MCF 10A (cell line): ENCODE measurements at regions not wholly inside any gene's neighbourhood (a gene's known extent, or its start where the extent isn't known, plus 50 kb on each side); places are given as distances from the start of the nearest gene placed in this dataset.
"Not testable (repeated sequence)": the region's sequence is repeated elsewhere in the genome, so short reads cannot be mapped to it uniquely, and the experiment has no call there.

Source experiments
- BruUV-seq: library from RNA; stranded (reverse); fragments of 400-500 nt; replicated peaks from 2 replicates; lab custom pipeline; 2021; lab: Mats Ljungman, UMichigan
- CTCF ChIA-PET: fragments of 300-600 bp; sonication (Branson Sonifier 250); formaldehyde crosslinking; extraction: SDS; loops from one replicate; lab custom pipeline; 2021; ENCODE audit warnings: antibody characterized with exemption, inconsistent platforms; lab: Yijun Ruan, JAX
- POLR2A ChIA-PET: fragments of 300-600, 350-650 bp; sonication (Branson Sonifier 250); formaldehyde crosslinking; extraction: SDS; loops from one replicate; lab custom pipeline; 2020; ENCODE audit warnings: antibody characterized with exemption, inconsistent platforms; lab: Yijun Ruan, JAX
- DNase-seq: peaks from one replicate; pipeline ENCODE4 v3.0.0-alpha.2; 2018; ENCODE audit not compliant: unreplicated experiment
- H3K27ac Mint-ChIP-seq: one replicate; pipeline ENCODE4 v1.8.0; 2022; ENCODE audit warnings: mild to moderate bottlenecking, low read depth, mixed read lengths; ENCODE audit not compliant: unreplicated experiment
- H3K27me3 Mint-ChIP-seq: one replicate; pipeline ENCODE4 v1.8.0; 2022; ENCODE audit warnings: mixed read lengths; ENCODE audit not compliant: insufficient read depth, unreplicated experiment
- H3K36me3 Mint-ChIP-seq: one replicate; pipeline ENCODE4 v1.8.0; 2022; ENCODE audit warnings: mild to moderate bottlenecking, moderate library complexity, mixed read lengths; ENCODE audit not compliant: insufficient read depth, unreplicated experiment
- H3K4me1 Mint-ChIP-seq: one replicate; pipeline ENCODE4 v1.8.0; 2022; ENCODE audit warnings: mixed read lengths; ENCODE audit not compliant: insufficient read depth, unreplicated experiment
- H3K4me3 Mint-ChIP-seq: one replicate; pipeline ENCODE4 v1.8.0; 2022; ENCODE audit warnings: mild to moderate bottlenecking, moderate library complexity, mixed read lengths; ENCODE audit not compliant: unreplicated experiment
- H3K9me3 Mint-ChIP-seq: one replicate; pipeline ENCODE4 v1.8.0; 2022; ENCODE audit warnings: mixed read lengths; ENCODE audit not compliant: unreplicated experiment
- CTCF ChIP-seq: fragments of 200-600 bp; IDR thresholded peaks from one replicate; pipeline ENCODE4 v1.8.0; 2022; ENCODE audit warnings: antibody characterized with exemption, mild to moderate bottlenecking; ENCODE audit not compliant: unreplicated experiment
- intact Hi-C: fragments of 100-400 bp; cut with micrococcal nuclease; formaldehyde crosslinking; loops from 2 replicates; pipeline ENCODE4 v1.14.1; 2022

DNA sequence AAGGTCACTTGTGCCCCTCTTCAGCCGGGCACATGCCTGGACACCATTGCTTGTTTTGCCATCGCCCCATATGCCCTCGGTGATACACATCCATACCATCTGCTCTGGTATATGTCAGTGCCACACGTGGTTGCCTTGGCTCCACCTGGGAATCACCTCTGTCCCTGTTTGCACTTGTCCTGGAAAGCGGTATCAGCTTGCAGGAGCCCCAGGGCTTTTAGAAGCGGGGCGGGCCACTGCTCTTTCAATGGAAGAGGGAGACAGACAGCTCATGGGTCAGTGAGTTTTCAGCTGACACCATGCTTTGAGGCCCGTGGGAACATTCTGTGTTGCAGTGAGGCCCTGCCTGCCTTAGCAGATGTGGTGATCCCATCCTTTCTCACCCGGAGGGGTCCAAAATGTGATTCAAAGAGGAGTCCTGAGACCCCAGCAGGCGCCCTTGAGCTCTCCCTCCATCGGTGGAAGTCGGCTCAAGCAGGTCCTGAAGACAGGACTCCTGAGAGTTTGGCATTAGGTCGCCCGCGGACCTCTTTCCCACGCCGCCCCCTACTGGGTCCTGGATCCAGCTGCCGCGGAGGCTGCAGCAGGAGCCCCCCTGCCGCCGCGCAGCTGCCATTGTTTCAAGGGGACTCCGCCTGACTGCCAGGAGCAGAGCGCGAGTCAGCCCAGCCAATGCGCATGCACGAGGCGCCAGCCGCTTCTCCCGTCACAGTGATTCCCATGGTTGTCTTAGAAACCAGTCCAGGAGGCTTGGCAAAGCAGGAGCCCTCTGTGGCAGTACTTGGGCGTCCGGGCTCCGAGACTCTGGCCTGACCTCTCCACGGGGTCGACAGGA lies 773.2 kb upstream of the ALG10B start:
- H3K27me3 Mint-ChIP-seq, result no peaks in the 10 kb centered on the region
- H3K36me3 Mint-ChIP-seq, result no peaks in the 10 kb centered on the region
- POLR2A ChIA-PET, result no interaction called here
- no peaks in the 10 kb centered on the region for H3K4me1 Mint-ChIP-seq
- no peak overlapping the region for H3K27ac Mint-ChIP-seq
- H3K4me3 Mint-ChIP-seq, result no peak overlapping the region
- DNase-seq, result no peak
- CTCF ChIA-PET, result no interaction called here
- intact Hi-C loops, result no loop called here
- H3K9me3 Mint-ChIP-seq, result peaks cover 40% of the 10 kb centered on the region
- TF ChIP-seq CTCF, result no peak
- BruUV-seq, result no TSS peak

DNA sequence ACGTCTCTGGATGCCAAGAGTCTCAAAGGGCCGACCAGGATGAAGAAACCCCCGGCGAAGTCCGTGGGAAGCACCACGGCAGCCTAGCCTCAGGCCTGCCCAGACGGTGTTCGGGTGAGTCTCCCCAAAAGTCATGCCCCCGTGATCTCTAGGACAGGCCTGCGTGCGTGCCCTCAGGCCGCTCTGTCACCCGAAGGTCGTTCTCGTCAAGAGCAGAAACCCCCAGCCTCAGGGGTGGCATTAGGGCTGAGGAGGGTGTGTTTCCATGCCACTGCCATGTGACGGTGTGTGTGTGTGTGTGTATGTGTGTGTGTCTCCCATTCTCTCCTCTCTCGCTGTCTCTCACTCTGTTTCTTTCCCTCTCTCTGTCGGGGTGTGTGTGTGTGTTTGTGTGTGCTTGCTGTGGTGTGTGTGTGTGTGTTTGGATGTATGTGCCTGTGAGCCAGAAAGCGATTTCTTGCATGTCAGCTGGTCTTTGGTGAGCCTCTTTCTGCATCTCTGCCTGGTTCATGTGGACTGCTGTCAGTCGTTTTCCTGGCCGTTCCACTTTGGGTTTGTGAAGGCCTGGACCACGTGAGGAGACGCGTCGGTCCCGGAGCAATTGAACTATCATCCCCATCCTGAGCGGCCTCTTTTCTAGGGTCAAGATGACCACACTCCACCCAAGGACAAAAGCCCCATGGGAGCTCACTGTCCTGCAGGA lies 772.5 kb upstream of the ALG10B start:
- H3K36me3 Mint-ChIP-seq, result no peaks in the 10 kb centered on the region
- H3K4me3 Mint-ChIP-seq, result no peak overlapping the region
- DNase-seq, result no peak
- TF ChIP-seq CTCF, result no peak
- no peaks in the 10 kb centered on the region for H3K27me3 Mint-ChIP-seq
- ChIA-PET CTCF (no interaction called here), POLR2A (no interaction called here)
- no TSS peak for BruUV-seq
- no peaks in the 10 kb centered on the region for H3K4me1 Mint-ChIP-seq
- no peak overlapping the region for H3K27ac Mint-ChIP-seq
- H3K9me3 Mint-ChIP-seq, result peaks cover 46% of the 10 kb centered on the region
- intact Hi-C loops, result no loop called here

- intact Hi-C loops, H3K36me3 Mint-ChIP-seq, POLR2A ChIA-PET, BruUV-seq, H3K4me1 Mint-ChIP-seq, CTCF ChIA-PET, DNase-seq, H3K27ac Mint-ChIP-seq, H3K4me3 Mint-ChIP-seq, H3K27me3 Mint-ChIP-seq: not testable (repeated sequence)
- peaks cover 46% of the 10 kb centered on the region for H3K9me3 Mint-ChIP-seq
Observed at GRCh38 chr12:37544669-37545330, 771.8 kb upstream of the ALG10B start.

DNA sequence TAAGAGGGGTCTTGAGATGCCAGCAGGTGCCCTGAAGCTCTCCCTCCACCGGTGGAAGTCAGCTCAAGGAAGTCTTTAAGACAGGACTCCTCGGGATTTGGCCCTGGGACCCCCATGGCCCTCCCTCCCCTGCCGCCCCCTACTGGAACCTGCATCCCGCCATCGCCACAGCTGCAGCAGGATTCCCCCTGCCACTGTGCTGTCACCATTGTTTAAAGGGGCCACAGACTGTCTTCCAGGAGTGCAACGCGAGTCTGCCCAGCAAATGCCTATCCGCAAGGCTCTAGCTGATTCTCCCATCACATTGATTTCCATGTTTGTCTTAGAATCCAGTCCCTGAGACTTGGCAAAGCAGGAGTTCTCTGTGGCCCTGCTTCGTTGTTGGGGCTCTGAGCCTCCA lies 770.8 kb upstream of the ALG10B start:
- no peak for TF ChIP-seq CTCF
- no peak overlapping the region for H3K27ac Mint-ChIP-seq
- H3K4me3 Mint-ChIP-seq, result no peak overlapping the region
- no peaks in the 10 kb centered on the region for H3K4me1 Mint-ChIP-seq
- intact Hi-C loops, result no loop called here
- no peaks in the 10 kb centered on the region for H3K36me3 Mint-ChIP-seq
- H3K9me3 Mint-ChIP-seq, result peaks cover 45% of the 10 kb centered on the region
- no peaks in the 10 kb centered on the region for H3K27me3 Mint-ChIP-seq
- BruUV-seq, result no TSS peak
- ChIA-PET POLR2A (no interaction called here), CTCF (no interaction called here)
- no peak for DNase-seq
